Activated CD4-positive, alpha-beta T cell treated with anti-CD3 and anti-CD28 coated beads, Interleukin-2, amount 50 U/mL, for 48 hours (primary cell): ENCODE measurements at regions not wholly inside any gene's neighbourhood (a gene's known extent, or its start where the extent isn't known, plus 50 kb on each side); places are given as distances from the start of the nearest gene placed in this dataset.

Experiments
- DNase-seq, 2 experiments: peaks; one replicate each; pipeline ENCODE4 v3.0.0-alpha.2; 2020

DNA sequence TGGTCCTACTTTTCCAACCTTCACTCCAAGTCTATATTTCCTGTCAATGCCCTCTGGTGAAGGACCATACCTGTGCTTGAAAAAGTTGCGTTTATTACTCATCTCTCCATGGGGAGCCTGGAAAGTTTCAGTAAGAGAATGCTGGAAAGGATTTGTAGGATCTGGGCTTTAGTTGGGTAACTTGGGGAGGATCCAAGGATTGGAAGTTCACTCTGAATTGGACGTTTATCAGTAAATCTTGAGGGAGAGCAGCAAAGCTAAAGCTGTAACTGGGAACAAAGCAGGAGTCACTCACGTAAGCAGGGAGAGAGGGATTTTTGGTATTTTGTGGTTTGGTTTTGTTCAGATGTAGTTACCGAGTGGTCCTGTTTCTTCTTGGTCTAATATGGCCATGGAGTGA lies 51.4 kb upstream of the NPVF start:
- DNase-seq, result no peak

DNA sequence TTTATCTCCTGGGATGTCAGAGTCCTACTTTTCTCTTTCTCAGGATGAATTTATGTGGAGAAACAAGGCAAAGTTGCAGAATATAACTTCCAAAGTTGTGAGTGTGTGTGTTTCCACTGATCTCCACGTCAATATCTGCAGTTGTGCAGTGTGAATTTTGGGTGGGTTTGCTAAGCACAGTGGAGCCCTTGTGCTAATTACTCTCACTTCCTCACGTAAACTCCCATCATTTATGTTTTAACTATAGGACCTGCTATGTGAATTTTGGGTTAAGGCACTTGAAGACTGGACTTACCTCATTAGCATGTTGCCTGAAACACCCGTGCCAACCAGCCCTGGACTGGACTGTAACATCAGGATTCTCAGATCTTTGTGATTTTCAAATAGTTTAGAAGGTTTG lies 51.9 kb upstream of the NPVF start:
- DNase-seq, result no peak

DNA sequence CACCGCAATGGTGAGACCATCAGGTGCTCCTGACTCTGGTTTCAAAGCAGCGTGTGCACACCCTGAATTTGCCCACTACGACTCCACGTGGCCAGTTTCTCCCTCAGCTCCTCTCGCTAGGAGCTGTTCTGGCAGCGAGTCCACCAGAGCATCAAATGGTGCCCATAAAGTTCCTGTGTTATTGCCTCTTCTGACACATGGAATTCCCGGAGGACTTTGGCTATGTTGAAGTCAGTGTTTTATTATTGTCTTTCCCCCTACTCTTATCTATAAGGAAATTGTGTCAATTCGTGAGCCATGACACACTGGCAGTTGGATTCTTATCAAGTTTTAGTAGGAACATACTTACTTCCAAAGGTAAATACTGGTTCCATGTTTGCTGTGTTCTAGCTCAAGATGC lies 53.9 kb upstream of the NPVF start:
- DNase-seq, result no peak

DNA sequence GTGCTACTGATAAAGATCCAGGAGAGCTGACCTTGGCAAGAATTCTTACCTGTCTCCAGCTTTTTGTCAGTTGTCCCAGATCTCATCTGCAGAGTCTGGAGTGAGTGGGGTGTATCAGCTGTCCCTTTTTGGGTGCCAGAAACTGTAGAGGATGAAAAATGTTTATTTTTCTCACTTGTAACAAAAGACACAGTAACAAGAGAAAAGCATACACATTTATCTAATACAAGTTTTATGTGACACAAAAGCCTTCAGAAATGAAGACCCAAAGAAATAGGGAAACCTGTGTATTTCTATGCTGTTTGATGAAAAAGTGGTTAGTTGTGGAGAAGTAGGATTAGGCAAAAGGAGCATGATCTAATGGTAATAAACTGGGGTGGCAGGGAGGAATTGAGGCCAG lies 58.5 kb upstream of the NPVF start:
- DNase-seq, result no peak

DNA sequence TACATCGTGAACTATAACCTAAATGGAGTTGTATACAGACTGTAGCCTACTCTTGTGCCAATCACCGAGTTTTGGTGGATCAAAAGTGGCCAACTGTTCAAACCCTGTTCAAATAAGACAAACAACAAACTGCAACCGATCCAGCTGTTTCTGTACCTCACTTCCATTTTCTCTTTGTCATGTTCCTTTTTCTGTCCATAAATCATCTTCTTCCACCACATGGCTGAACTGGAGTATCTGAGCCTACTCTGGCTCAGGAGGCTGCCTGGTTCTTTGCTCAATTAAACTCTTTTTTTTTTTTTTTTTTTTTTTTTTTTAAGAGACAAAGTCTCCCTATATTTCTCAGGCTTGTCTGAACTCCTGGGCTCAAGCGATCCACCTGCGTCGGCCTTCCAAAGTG lies 59.0 kb upstream of the NPVF start:
- DNase-seq, result no peak

DNA sequence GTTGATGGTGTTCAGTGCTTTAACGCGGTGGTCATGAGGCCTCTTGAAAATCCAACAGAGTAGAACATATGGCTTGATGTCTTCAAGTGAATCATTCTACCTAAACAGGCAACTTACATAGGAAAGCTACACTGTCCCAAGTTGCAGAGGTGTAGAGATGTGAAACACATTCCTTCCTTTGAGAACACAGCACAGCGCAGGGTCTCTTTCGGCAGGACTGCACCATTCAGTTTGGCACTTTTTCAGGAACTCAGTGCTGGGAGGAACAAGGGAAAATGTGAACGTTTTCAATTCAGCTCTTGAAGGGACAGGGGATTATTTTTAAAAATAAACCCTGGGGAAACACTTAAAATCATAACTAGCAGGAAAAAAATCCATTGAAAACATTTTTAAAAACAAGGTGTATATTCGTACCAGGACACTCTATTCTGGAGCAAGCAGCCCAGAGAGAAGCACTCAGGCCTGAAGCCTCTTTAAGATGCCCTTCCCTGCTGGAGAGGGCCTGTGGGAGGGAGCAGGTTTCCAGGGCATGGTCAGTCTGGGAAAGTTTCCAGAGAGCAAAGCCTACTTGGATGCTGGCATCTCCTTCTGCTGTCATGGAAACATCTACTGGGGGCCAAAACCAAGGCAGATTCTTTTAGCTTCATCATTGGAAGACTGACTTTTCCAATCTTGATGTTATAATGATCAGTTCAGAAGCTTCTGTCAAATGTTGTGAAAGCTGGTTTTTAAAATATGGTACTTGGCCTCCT lies 60.4 kb upstream of the NPVF start:
- DNase-seq, result no peak

DNA sequence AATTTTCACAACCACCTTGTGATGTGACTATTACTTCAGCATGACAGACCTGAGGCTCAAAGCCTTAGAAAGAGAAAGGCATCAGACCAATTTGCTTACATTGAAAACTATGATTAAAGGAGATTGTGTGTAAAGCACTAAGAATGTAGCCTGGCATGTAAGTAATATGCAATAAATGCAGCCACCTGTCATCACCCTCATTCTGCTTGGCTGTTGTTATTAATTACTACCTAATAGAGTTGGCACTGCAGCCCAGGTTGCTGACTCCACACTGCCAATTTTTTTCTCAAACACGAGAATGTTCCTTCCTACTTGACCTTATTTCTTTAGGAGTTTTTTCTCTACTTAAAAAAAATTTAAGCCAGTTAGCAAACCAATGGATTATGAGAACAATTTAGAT lies 61.2 kb upstream of the NPVF start:
- no peak for DNase-seq

DNA sequence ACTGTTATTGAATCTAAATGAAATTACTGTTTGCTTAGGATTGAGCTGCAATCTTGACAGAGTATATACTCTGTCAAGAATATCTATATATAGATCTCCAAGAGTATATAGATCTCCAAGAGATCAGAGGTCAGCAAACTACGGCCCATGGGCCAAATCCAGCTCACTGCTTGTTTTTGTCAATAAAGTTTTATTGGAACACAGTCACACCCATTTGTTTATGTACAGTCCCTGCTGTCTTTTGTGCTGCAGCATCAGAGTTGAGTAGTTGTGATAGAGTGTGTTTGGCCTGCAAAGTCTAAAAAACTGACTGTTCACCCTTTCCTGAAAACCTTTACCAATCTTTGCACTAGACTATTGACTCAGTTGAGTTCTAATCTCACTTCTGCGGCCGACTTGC lies 66.3 kb upstream of the NPVF start:
- DNase-seq, result no peak

DNA sequence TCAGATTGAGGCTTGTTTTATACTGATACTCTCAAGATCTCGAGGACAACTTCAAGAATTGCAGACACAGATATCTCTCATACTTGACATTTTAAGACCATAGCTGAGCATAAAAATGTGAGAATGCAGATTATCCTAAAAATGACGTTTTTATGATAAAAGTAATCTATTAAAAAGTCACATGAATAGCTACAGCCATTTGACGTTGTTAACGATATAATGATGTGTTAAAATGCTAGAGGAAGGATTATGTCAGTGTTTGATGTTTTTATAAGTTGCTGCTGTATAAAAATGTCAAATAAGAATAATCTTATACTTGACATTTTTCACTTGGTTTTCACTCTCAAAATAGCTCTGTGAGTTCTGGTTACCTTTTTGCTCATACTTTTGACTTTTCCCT lies 67.1 kb upstream of the NPVF start:
- DNase-seq, result no peak

DNA sequence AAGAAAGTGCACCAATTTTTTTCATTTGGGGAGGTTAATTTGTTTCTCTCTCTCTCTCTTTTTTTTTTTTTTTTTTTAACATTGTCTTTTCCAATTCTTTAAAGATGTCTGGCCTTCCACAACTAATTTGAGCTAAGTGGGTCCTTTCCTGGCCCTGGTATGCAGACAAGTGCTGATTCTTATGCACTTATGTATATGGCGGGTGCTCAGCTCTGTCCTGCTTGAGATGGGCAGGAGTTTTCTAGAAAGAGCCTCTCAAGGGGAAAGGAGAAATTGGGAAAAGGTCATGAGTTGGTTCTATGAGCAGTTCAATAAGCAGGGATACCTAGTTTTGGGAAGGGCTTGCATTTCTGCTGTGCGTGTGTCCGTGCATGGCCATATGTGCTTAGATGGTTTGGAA lies 67.8 kb upstream of the NPVF start:
- DNase-seq, result no peak

DNA sequence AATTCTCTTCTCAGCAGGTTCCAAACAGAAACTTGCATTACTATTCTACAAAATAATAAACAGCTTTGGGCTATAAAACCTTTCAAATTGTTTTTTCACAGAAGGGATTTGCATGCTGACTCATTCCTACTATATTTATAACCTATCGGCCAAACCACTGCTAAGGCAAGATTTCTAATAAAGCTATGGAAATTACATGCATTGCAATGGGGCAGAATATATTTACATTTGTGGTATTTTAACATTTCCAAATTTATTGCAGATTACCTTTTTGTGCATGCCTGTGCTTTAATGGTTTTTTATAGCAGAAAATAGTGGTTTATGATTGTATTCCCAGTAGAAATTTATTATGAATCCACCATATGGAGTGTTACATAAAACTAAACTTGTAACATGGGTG lies 69.0 kb upstream of the NPVF start:
- DNase-seq, result no peak

DNA sequence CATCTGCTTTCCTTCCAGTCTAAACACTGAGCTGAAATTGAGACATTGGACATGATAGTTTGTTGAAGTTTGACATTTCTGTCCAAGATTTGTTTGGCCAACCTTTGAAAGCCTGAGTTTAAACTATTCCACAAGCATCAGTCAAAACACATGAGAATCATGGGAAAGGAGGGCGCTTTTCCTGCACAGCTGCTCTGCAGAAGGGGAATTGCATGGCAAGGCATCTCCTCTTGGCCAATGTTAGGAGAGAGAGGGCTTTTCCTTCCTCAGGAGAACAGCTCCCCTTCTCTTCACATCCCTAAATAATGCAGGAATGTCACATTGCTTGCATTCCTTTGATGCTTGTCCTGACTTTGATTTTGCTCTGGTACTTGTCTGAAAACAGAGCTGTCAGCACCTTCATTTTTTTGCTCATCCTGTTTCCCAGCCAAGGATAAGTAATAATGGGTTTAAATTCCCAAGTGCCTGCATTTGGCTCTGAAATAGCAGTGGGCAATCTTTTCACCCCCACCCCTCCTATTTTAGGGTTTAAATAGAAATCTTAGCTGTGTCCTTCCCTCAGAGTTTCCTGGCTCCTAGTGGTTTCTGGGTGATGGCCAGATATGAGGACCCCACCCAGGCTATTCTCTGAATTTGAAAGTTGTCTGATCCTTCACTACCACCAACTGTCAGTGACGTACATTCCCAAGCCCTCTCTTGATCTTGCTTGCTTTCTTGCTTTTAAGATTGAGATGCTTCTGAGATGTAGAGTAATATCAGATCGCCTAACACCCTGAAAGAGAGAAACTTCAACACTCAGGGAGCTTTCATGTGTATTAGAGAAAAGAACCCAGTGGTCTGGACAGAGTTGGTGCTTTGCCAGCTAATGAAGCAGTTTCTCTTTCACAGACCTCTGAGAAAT lies 75.2 kb upstream of the NPVF start:
- DNase-seq, result no peak

DNA sequence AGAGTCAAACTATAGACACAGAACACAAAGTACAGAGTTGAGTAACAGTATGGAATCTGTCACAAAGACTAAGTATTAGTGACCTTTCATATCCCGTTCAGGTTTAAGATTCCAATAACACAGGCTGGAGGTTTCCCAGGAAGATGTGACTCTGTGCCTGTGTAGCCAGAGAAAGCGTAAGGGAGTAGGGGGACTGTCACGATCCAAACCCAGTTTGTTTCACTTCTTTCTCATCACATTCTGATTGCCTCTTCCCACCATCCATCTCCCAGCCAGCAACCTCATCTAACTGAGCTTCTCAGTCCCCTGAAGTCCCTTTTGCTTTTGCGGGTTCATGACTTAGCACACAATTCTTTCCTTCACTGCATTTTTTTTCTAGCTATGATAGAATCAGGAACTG lies 76.4 kb upstream of the NPVF start:
- no peak for DNase-seq

DNA sequence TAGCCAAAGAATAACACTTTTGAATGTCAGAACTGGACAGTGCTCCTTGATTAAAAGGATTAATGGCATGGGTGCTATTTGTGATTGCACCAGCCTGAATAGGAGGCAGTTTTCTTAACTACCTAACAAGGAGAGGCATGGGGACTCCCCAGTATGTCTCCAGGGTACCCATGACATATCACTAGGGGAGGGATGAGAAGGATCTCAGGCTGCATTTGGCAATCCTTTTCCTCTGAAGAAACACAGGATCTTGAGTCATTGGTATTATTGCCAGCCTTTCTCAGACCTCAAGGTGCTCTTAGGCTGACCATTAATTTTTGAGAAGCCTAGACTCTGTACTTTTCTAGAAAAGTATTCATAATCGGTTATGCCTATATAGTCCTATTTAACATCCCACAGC lies 77.5 kb upstream of the NPVF start:
- no peak for DNase-seq

DNA sequence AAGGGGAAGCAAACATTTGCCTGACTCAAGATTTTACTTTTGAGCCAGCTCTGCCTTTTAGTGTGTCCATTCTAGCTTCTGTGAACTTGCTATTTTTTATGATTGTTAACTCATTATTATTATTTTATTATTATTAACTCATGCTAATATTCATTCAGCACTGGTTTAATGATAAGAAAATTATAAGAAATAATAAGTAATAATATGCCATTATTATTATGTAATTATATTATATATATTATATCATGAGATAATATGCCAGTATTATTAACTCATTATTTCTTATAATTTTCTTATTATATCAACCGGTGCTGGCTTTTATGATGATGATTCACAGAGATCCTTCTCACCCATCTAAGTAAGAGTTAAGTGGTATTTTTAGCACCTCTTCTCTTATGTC lies 79.3 kb upstream of the NPVF start:
- no peak for DNase-seq

DNA sequence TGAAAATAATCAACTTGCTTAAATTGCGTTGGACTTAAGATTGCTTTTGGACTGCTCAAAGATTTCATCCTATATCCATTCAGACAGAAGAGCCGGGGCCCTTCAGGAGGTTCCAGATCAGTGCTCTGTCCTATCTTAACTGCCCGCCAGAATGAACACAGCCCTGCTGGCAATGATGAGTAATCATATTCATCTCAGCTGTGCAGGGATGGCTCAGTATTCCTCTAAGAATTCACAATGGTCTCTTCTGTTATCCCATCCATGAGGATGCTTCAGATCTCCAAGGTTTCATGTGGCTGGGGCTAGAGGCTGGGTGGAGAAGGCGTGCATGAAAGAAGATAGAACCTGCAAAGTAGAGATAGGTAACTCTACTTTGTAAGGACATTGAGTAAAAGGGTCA lies 80.0 kb upstream of the NPVF start:
- DNase-seq, result no peak

DNA sequence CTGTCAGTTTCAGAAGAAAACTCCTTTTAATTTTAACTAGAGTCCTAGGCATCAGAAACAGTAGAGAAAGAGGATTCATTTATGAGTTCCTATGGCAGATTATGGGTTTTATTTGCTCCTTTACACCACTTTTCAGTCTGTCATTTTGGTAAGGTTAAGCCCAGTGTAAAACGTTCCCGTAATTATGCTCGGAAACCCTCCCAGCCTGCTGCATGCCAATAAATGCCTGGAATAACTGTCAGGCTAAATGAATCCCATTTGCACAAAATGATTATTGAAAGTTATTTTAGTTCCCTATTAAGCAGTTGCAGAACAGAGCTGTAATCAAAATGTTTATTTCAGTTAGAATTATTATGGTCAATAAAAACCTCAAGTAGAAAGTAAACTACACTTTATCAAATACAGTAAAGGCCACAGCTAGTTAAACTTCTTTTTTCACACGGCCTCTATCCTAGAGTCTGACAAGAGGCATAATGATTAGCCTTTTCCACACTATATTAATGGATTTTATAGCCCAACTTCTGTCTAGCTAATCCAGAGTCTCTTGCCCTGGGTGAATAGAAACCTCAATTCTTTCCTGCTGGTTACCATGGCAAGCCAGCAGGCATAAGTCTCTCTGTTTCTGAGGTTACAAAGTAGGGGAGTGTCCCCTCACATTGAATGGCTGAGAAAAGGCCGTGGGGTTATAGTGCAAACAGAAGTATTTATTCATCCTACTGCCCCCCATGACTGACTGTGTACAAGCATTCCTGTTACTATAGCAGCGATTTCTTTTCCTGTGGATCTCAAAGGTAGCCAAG lies 80.8 kb upstream of the NPVF start:
- DNase-seq, result no peak

DNA sequence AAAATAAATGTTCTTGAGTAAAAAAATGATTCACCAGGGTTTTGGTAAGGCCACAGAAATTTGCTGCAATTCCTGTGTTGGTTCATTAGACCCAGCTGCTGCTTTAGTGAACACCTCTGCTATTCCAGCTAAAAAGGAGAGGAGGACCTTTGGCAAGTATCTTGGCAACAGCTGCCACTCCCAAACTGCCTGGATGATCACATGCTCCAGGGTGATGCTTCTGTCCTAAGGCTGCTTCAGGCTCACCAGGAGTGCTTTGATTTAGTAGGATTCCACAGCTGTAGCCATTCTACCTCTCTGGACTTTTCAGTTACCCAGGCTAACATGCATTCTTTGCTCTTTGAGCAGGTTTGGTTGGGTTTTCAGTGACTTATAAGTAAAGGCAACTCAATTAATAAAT lies 82.6 kb upstream of the NPVF start:
- DNase-seq, result no peak

DNA sequence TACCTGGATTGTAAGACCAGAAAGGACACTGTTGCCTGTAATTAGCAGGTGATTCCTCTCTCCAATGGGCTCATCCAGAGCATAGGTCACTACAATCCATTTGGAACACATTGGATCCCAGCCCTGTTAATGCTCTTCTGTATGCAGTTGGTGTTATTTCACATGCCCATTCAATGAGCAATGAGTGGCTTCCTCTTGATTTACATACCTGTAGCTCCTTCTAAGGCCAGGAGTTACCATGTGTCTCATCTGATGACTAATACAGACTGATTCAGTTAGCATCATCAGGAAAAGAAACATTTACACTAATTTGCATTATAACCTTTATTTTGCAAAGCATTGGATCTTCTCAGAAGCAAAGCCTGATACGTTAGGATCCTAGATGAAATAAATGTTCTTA lies 83.1 kb upstream of the NPVF start:
- DNase-seq, result no peak

DNA sequence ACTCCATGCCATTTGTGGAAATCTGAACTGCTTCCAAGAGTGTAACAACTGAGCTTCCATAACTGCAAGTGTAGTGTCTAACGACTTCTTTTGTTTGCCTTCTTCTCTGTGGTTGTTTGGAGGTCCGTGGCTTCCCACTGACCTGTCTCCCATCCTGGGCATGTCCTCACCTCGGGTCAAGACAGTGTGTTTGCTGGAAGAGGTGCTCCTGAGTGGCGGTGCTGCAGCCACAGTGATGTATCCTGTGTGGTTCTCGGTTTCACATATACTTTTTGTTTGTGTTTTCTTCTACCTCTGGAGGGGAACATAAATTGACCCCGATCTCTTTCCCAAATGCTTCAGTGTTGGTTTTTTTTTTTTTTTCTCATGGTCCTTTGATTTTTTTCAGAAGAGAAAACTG lies 84.7 kb upstream of the NPVF start:
- DNase-seq, result no peak

DNA sequence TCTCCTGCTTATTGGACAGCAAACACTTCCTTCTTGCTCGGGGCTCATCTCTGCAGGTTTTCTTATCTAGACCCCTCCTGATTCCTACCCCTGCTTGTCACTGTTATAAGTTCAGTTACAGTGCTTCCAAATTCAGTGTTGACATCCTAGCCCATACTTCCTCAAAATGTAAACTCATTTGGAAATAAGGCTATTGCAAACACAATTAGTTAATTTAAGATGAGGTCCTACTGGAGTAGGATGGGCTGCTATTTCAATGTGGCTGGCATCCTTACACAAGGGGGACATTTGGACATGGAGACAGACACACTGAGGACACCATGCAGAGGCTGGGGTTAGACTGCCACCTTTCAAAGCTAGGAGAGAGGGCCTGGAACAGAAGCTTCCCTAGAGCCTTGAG lies 85.2 kb upstream of the NPVF start:
- DNase-seq, result no peak

DNA sequence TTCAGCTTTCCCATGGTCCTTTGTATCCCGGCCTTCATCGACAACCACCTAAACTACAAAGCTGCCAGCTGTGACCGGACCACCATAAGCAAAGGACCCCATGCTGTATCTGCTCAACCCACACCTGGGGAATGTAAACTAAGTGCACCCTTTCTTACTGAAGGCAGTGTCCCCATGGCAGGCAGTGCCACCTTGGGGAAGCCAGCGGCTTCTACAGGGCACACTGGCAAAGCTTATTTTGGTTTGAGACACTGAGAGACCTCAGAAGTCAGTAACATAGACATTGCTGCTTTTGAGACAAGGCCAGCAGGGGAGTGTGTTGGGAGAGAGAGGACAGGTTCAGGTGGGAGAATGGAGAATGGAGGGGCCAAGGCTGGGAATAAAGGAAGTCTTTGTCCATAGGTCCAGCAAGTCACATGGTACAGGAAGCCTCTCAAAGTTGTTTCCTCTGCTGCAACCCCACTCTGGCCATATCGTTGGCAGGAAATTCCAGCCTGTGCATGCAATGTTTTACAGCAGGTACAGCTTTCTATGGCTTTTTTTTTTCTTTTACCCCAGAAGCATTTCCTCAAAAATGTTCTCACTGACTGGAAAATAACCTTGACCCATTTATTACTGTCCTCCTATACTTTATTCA lies 85.9 kb upstream of the NPVF start:
- no peak for DNase-seq

DNA sequence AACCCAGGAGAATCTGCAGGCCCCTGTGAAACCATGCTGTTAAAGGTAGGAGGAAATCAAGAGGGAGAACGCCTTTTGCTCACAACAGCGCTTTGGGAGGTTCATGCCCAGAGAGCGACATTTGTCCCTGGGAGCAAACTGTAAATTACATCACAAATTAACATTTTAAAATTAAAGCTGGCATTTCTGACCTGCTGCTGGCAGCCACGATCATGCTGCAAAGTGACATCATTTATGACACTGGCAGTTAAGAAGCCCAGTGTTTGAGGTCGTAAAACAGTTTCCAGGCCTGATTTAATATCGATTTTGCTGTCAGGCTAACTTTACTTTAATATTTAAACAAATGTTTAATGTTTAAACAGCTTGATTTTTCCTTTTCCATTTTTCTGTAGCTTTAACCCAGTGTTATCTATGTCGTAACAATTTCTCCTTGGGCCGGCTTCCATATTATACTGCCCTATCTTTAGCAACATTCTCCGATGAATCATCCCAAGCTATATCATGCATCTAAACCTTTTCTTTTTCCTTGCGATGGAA lies 86.5 kb upstream of the NPVF start:
- no peak for DNase-seq
